Panc1 (cell line): ENCODE measurements at regions not wholly inside any gene's neighbourhood (a gene's known extent, or its start where the extent isn't known, plus 50 kb on each side); places are given as distances from the start of the nearest gene placed in this dataset.

Experiments
- ATAC-seq: fragments of 200-7000 bp; cut with Tn5 transposase; 2 replicates; pipeline ENCODE4 v1.9.1; 2020; ENCODE audit warnings: mild to moderate bottlenecking, moderate library complexity
- BruUV-seq: library from RNA; stranded (reverse); fragments of 400-500 nt; replicated peaks from 2 replicates; lab custom pipeline; 2021; lab: Mats Ljungman, UMichigan
- CTCF ChIA-PET: fragments of 300-600 bp; sonication (Branson Sonifier 250); formaldehyde crosslinking; loops from one replicate; lab custom pipeline; 2022; ENCODE audit warnings: antibody characterized with exemption; lab: Charles Lee
- POLR2A ChIA-PET: fragments of 300-600 bp; sonication (Branson Sonifier 250); formaldehyde crosslinking; loops from one replicate; lab custom pipeline; 2022; ENCODE audit warnings: antibody characterized with exemption; lab: Charles Lee
- DNase-seq: peaks from one replicate; pipeline ENCODE4 v3.0.0-alpha.2; 2010; ENCODE audit warnings: low read depth, low spot score
- H3K27ac ChIP-seq: 2 replicates; pipeline ENCODE4 v1.5.1; 2011; ENCODE audit warnings: mild to moderate bottlenecking, low read length, inconsistent platforms
- H3K27me3 ChIP-seq: fragments of 200-500 bp; sonication (Bioruptor generic); 2 replicates; pipeline ENCODE4 v1.6.0; 2014; ENCODE audit warnings: low read length, inconsistent platforms; ENCODE audit not compliant: control insufficient read depth, insufficient read depth
- H3K36me3 ChIP-seq: fragments of 200-500 bp; sonication (Bioruptor generic); 2 replicates; pipeline ENCODE4 v1.5.1; 2014; ENCODE audit warnings: inconsistent platforms, mild to moderate bottlenecking, low read length, moderate library complexity; ENCODE audit not compliant: control insufficient read depth, insufficient read depth
- H3K4me1 ChIP-seq: 2 replicates; pipeline ENCODE4 v1.5.1; 2011; ENCODE audit warnings: inconsistent platforms, mild to moderate bottlenecking, low read length, moderate library complexity; ENCODE audit not compliant: control insufficient read depth, insufficient read depth
- H3K4me3 ChIP-seq, 2 experiments: 2 replicates each; pipeline ENCODE4 v1.5.1; 2011 to 2012; ENCODE audit warnings: low read depth in 2 of 2, low read length in 2 of 2, mild to moderate bottlenecking in 2 of 2, inconsistent platforms in 1 of 2, moderate library complexity in 1 of 2
- H3K9me3 ChIP-seq: fragments of 200-500 bp; sonication (Bioruptor generic); 2 replicates; pipeline ENCODE4 v1.5.1; 2014; ENCODE audit warnings: low read depth, mild to moderate bottlenecking, inconsistent platforms, low read length, moderate library complexity; ENCODE audit not compliant: control insufficient read depth, insufficient read depth
- CTCF ChIP-seq: fragments of 450-650 bp; IDR thresholded peaks from 2 replicates; pipeline ENCODE4 v1.5.1; 2017; ENCODE audit warnings: mild to moderate bottlenecking
- POLR2AphosphoS5 ChIP-seq: IDR thresholded peaks from 2 replicates; pipeline ENCODE4 v1.6.1; 2012; ENCODE audit warnings: mild to moderate bottlenecking, low read depth, low read length, moderate library complexity
- REST ChIP-seq, 2 experiments: IDR thresholded peaks; 2 replicates each; pipeline ENCODE4 v1.6.1; 2011 to 2012; ENCODE audit warnings: low read depth in 2 of 2, control low read depth in 1 of 2, low read length in 1 of 2, mild to moderate bottlenecking in 1 of 2, moderate library complexity in 1 of 2; ENCODE audit not compliant: insufficient read depth in 1 of 2
- SIN3A ChIP-seq: IDR thresholded peaks from 2 replicates; pipeline ENCODE4 v1.6.1; 2012; ENCODE audit warnings: low read depth, mild to moderate bottlenecking, low read length, moderate library complexity, borderline replicate concordance; ENCODE audit not compliant: insufficient read depth
- TCF7L2 ChIP-seq: IDR thresholded peaks from 2 replicates; pipeline ENCODE4 v1.6.1; 2011; ENCODE audit warnings: mild to moderate bottlenecking, low read depth, low read length, inconsistent platforms
- in situ Hi-C: cut with HindIII; loops from 2 replicates; pipeline ENCODE4 v1.10.0; 2016; ENCODE audit warnings: low sequenced_read_pairs, low pct_unique_long_range_greater_than_20kb
- intact Hi-C: fragments of 100-400 bp; cut with micrococcal nuclease; formaldehyde crosslinking; loops from one replicate; pipeline ENCODE4 v1.10.0; 2022; ENCODE audit not compliant: unreplicated experiment

- no TSS peak for BruUV-seq
- Histone ChIP-seq H3K9me3 (no peaks in the 10 kb centered on the region), H3K4me1 (no peaks in the 10 kb centered on the region), H3K27ac (no peak overlapping the region), H3K4me3 (no peak overlapping the region), H3K36me3 (no peaks in the 10 kb centered on the region), H3K27me3 (no peaks in the 10 kb centered on the region)
- intact Hi-C loops = no loop called here
- DNase-seq = no peak
- in situ Hi-C loops = no loop called here
- TF ChIP-seq CTCF = no peak
- TF ChIP-seq REST (IDR thresholded peaks at IDR 0.05; ENCODE audit: insufficient read depth in 1 of 2, low read depth in 2 of 2, low read length in 1 of 2) = no peak
- TF ChIP-seq SIN3A = no peak
- no peak for TF ChIP-seq POLR2AphosphoS5
- no peak for TF ChIP-seq TCF7L2
- ChIA-PET POLR2A (no interaction called here), CTCF (no interaction called here)
- ATAC-seq = no peak
Measured at GRCh38 chrX:39777623-39778025, 320.1 kb downstream of the BCOR start.

- Histone ChIP-seq H3K27me3 (no peaks in the 10 kb centered on the region), H3K4me1 (no peaks in the 10 kb centered on the region), H3K9me3 (no peaks in the 10 kb centered on the region), H3K4me3 (no peak overlapping the region), H3K36me3 (no peaks in the 10 kb centered on the region), H3K27ac (no peak overlapping the region)
- no TSS peak for BruUV-seq
- POLR2A ChIA-PET = no interaction called here
- ATAC-seq (no peak), DNase-seq (no peak)
- in situ Hi-C loops (no loop called here), intact Hi-C loops (no loop called here)
- TF ChIP-seq CTCF (no peak), TCF7L2 (no peak), REST (IDR thresholded peaks at IDR 0.05; ENCODE audit: insufficient read depth in 1 of 2, low read depth in 2 of 2, low read length in 1 of 2) (no peak), SIN3A (no peak), POLR2AphosphoS5 (no peak)
- CTCF ChIA-PET = no interaction called here
Measured at GRCh38 chrX:39779952-39780783, 317.6 kb downstream of the BCOR start.
